ENCODE measurements at regions not wholly inside any gene's neighbourhood (a gene's known extent, or its start where the extent isn't known, plus 50 kb on each side); places are given as distances from the start of the nearest gene placed in this dataset.
A peak's percentile ranks its signal among the peaks of the same experiment; 100 is the strongest.

- no peak for DNase-seq
Measured at GRCh38 chr20:21033817-21034216, 72.3 kb downstream of the LINC00237 start.

- DNase-seq: no peak
Measured at GRCh38 chr20:21031666-21032065, 74.5 kb downstream of the LINC00237 start.

- no peak for DNase-seq
Measured at GRCh38 chr20:21029341-21029740, 76.8 kb downstream of the LINC00237 start.

DNA sequence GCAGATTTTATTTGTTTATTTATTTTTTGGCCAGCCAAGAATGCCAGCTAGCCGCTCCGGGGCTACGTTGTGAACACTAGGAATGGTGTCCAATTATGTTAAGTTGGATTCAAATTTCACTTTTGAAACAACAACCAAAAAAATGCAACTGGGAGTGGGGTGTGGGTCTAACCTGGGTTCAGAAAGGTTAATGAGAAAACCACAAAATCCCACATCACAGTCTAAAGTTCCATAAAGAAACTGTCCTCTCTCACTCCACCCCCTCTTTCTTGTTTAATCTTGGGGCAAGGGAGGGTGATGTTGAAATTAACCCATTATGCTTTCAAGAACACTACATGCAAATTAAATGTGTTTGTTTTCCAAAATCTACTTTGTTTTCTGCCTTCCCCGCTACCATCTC, 77.2 kb downstream of the LINC00237 start:
- DNase-seq: no peak

DNA sequence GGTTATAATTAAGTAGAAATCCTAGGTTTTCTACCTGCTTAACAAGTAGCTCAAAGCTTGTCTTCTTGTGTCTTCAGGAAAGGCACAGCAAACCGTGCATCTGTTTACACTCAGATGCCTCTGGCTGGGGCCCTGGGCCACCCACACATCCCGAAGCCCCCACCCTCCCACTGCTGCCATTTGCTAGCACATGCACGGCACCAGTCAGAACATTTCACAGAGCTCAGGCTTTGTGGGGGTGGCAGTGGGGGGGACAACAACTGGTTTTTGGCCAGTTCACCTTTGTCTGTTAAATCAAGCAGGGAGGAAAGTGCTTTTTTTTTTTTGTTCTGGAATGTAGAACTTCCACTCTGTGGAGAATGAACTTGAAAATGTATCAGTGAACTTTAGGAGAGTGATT, 77.7 kb downstream of the LINC00237 start:
- DNase-seq: no peak

GRCh38 chr20:21027569-21027968, 78.6 kb downstream of the LINC00237 start:
- peak; percentile 58 for DNase-seq

GRCh38 chr20:21026951-21027350, 79.2 kb downstream of the LINC00237 start:
- no peak for DNase-seq

DNA sequence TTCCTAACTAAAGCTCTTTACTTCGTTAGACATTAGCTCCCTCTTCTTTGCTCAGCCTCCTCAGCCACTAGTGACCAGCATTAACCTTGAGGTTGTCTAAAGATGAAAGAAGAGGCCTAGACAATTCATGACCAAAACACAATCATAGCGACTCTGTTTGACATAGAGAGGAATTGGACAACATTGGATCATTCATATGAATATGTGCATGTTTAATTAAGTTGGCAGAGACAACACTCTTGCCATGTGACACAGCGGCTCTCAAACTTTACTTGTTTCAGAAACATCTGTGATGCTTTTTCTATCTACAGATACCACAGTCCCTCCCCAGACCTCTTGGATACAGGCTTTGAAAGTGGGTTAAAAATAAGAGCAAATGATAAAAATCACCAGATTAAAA, 81.7 kb downstream of the LINC00237 start:
- no peak for DNase-seq

DNA sequence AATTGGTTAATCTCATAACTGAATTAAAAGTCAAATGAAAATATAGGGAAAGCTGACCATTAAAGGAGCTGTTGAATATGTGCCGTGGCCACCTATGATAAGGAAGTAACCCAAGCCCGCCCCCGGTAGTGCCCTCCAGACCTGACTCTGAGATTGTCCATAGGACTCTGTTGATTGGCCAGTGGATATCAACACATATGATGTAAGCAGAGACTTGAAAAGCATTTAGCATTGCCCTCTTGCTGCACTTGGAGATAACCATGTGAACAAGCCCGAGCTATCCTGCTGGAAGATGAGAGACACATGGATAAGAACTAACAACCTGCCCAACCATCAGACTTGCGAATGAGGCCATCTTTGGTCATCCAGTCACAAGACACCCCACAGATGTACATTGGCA, 83.2 kb downstream of the LINC00237 start:
- no peak for DNase-seq

DNA sequence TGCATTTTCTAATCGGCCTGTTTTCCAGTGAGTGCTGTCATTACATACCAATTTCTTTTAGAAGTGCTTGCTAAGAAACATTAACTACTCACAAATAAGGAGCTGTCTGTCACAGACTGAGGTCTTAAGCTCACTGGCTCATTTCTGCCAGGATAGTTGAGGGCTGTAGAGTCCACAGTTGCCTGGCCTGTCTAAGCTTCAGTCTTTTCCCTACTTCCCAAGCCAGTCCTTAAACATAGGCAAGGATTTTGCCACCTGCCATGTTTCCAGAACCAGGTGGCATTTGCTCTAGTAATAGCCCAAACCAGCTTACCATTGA, 84.7 kb downstream of the LINC00237 start:
- no peak for DNase-seq

- no peak for DNase-seq
Measured at GRCh38 chr20:21020659-21021471, 85.3 kb downstream of the LINC00237 start.

DNA sequence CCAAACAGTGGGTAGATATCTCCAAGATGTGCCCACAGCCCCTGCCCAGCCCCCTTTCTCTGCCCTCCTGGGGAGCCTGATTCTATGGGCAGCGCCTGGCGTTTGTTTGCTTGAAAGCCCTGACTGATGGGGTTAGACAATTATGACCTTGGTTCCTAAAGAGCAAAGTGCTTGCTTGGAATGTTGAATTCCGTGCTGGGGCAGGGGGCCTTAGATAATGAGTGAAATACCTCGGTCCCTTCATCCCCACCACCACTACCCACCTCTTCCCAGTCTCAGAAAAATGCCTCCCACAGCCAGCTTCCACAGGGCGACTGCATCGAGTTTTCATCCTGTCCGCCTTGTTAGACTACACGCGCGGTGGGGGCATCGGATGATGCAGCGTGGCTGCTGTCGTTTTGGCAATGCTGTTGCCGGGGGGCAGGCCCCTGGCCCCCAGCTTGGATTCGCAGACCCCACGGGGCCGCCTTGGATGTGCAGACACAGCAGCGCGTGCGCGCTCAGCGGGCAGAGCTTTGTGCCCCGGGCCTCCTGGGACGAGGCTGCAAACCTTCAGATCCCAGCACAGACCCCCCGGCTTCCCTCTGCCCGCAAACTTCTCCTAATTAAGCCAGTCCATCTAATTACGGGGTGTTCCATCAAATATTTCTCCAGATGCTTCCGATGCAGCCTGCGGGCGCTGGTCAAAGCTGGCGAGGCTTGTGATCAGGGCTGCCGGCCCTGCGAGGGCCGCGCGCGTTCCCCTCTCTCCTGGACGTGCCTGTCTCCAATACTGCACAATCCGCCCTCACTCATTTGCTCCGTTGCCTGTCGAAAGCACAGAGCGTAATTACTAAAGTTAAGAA, 86.1 kb downstream of the LINC00237 start:
- DNase-seq: no peak

GRCh38 chr20:21019468-21019813, 86.7 kb downstream of the LINC00237 start:
- no peak for DNase-seq

DNA sequence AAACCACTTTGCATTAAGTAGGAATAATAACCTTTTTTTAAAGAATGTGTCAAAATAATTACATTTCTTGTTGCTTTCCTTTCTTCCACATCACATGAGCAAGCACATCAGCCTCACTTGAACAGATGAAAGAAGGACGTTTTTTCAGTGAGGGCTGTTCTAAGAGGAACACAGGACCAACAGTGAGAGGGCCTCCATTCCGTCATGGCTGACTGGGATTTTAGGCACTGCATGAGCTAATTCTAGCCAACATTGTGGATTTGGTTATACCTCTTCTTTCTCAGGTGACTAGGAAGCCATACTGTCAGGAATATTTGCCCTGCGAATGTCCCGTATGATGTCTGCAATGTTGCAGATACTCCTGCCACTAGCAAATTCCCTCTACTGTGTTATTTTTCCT, 87.6 kb downstream of the LINC00237 start:
- DNase-seq: no peak

- no peak for DNase-seq
Measured at GRCh38 chr20:21017528-21018085, 88.6 kb downstream of the LINC00237 start.

GRCh38 chr20:21016751-21017150, 89.4 kb downstream of the LINC00237 start:
- DNase-seq: no peak

DNA sequence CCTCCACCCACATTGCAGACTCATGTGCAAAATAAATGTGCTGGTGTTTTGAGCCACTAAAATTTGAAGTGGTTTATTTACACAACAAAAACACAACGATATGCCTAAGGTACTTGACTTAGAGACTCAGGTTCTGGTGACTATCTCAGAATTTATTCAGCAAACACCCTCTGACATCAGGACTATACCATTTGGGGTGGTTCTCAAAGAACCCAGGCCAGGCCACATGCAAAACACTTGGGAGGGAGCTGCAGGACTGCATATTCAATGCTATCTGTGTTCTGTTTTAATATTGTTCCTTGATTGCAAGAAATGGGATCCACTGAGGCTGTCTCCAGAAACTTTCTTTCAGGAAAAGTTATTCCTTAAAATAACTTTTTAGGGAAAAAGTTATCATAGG, 91.6 kb downstream of the LINC00237 start:
- DNase-seq: no peak

- DNase-seq: no peak
Measured at GRCh38 chr20:21008951-21009350, 97.2 kb downstream of the LINC00237 start.

GRCh38 chr20:21006611-21007010, 99.5 kb downstream of the LINC00237 start:
- no peak for DNase-seq

- no peak for DNase-seq
Measured at GRCh38 chr20:21004386-21005076, 101.6 kb downstream of the LINC00237 start.

DNA sequence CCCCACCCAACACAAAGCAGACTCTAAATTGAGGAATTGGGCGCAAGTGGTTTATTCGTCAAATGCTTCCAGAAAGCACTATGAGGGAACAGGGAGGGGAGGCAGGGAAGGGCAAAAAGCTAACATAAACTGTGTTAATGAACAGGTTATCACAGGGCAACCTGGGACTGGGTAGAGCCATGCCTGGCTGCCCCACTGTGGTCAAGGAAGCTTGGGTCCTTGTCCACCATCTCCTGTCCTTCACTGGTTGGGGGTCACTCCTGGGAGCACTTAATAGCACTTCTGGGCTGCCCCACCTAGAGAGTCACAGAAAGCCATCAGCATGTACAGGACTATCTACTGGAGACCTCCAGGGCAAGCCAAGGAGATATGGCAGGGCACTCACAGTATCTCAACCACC, 102.3 kb downstream of the LINC00237 start:
- no peak for DNase-seq

DNA sequence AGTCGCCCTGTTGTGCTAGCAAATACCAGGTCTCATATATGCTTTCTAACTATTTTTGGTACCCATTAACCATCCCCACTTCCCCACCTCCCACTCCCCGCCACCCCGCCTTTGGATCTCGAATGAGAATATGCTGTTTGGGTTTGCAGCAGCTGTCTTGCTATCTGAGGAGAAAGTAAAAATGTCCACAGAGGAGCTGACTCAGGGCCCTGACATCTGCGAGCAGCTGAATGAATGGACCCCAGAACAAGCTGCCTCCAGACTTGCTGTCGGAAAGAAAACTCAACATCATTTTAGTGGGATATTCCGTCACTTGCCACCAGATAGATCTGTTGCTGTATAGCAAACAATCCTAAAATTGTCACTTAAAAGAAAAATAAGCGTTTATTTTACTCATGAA, 103.7 kb downstream of the LINC00237 start:
- no peak for DNase-seq

- DNase-seq: no peak
Measured at GRCh38 chr20:20993372-20993771, 112.8 kb downstream of the LINC00237 start.

Measured in DMS53 (cell line).